ENCODE measurements at regions not wholly inside any gene's neighbourhood (a gene's known extent, or its start where the extent isn't known, plus 50 kb on each side); places are given as distances from the start of the nearest gene placed in this dataset.

DNA sequence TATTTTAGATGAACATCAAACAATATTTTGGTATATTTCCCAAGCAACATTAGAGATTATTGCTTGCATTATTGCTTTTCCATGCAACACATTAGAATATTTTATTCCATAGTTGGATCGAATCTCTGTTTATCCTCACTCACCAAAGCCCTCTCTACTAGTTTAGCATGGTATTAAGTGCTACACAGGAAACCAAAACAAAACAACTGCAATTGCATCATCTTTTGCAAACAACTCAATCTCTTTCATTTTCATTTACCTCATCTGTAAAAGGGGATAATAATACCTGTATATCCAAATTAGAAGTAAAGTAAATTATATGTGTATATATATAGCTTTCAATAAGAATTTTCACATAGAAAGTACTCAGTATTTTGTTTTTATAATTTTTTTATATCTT, 147.8 kb upstream of the PCDH9 start:
- no peak for DNase-seq (ENCODE audit: low read depth, low spot score)
- H3K27ac ChIP-seq: no peak overlapping the region

DNA sequence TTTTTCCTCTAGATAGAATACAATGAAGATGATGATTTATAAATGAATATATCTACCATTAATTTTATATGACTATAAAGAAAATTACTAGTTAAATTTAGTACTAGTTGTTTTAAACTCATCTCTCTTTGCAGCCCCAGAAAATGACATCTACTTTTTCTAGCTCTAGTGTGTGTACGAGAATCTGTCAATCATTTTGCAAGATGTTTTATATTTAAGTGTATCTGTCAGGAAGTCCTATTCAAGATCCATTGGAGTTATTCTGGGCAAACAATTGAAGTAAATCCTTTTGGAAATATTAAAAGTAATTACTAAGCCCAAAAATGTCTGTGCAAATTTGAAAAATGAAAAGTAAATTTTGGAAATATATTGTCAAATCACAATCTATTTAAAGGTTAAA, 144.3 kb upstream of the PCDH9 start:
- no peak overlapping the region for H3K27ac ChIP-seq
- no peak for DNase-seq (ENCODE audit: low read depth, low spot score)

DNA sequence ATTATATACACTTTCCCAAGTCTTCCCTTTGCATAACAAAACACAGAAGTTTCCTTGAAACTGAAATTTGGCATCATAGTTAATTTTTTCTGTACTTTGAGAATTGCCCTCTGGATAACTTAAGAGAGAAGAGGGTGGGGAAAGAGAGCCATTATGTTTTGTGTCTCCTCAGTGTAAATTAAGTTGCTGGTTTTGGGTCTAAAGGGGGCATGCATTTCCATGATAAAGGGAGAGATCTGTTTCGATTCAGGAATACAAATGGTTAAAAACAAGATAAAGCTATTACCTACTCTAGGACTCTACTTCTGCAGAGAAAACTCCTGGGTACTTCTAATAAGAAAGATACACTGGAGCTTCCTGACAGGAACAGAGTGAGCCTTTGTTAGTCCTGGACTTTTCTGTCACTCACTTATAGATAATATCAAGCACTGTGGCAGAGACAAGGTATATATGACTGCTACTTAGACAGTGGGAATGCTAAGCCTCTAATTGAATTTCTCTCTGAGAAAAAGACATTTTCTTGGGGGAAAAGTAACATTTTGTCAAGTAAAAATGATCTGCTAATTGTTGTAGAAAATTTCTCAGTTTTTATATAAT, 142.8 kb upstream of the PCDH9 start:
- no peak for DNase-seq (ENCODE audit: low read depth, low spot score)
- H3K27ac ChIP-seq: no peak overlapping the region

DNA sequence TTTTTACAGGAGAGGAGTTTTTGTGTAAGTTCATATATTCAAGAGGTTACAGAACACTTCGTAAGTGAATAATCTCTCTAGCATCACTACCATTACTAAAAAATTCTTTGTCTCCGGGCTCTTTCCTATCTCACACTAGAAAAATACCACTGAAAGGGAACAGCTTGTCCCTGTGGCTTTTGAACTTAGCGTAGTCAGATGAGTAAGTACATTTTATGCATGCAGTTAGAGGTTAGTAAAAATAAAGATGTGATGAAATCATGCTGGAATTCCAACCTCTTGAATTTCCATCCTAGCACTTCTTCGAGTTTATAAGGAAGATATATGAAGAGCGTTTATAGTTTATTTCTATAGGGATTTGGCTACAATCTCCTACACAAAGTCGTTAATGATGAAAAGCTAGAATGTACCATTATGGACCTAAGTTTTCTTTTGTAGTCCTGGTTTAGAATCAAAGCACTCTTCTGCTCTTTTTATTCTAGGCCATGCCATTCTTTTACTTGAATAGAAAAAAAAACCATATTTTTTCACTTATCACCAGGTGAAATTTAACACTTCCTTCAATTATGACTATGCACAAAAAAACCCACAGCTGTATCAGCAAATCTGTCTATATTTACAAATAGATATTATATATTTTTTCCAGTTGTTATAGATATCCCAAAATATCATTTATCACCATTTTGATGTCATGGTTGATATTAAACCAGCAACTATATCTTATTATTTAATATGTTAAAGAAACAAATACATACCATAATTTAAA, 139.9 kb upstream of the PCDH9 start:
- no peak overlapping the region for H3K27ac ChIP-seq
- no peak for DNase-seq (ENCODE audit: low read depth, low spot score)

DNA sequence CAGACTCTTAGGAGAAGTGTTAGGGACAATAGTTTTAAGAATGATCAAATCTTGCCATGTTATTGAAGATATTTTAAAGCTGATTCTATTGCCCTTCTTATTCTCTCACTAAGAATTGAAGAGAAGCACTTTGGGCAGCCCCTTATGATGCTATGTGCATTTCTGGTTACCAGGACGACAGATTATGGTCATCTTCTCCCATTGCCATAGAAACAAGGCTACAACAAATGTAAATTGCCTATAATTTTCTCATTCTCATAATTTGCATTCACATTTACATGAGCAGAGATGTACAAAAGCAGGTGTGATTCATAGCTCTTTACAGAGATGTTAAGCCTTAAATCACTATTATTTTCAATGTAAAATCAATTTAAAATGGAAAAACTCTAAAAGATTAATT, 137.3 kb upstream of the PCDH9 start:
- no peak overlapping the region for H3K27ac ChIP-seq
- no peak for DNase-seq (ENCODE audit: low read depth, low spot score)

DNA sequence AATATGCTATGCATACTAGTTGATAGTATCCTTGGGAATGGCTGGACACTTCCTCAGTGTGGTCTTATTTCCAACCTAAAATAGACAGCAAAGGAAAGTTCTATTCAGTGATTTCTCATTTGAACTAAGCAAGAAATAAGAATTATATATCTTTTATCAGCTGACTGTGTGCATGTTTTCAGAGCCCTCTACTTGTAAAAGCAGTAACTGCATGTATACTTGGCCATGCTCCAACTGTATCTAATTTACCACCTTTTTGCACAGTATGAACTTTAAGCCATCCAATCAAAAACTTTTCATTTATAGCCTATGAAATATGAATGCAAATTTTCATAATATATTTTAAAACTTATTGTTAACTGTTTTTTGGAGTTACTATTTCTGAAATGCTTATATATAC, 136.4 kb upstream of the PCDH9 start:
- H3K27ac ChIP-seq: no peak overlapping the region
- DNase-seq (ENCODE audit: low read depth, low spot score): no peak

DNA sequence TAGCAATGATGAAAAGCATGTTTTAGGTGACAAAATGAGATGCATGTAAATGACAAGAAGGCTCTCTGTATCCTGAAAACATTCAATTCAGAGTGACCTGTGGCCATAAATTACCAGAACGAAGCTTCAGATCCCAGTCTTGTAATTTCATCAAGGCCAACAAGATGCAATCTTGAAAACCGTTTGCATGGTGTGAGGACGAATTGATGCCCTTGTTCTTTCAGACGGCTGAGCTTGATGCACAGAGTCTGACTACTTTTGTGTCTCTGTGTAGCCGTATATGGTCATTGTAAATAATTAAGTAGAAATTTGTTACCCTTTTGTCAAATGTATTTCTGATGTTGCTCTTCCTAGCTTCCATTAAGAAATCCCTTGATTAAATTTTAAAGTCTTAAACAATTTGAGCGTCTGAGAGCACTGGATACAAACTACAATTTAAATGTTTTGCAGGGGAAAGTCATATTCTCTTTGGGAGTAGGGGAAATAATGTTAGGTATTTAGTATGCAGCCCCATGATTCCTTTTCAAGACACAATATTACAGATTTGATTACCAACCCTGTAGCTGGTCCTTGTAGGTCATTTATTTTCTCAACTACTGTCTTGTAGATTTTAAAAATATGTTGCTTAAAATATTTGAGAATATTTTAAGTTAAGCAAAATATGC, 125.8 kb upstream of the PCDH9 start:
- no peak overlapping the region for H3K27ac ChIP-seq
- no peak for DNase-seq (ENCODE audit: low read depth, low spot score)

DNA sequence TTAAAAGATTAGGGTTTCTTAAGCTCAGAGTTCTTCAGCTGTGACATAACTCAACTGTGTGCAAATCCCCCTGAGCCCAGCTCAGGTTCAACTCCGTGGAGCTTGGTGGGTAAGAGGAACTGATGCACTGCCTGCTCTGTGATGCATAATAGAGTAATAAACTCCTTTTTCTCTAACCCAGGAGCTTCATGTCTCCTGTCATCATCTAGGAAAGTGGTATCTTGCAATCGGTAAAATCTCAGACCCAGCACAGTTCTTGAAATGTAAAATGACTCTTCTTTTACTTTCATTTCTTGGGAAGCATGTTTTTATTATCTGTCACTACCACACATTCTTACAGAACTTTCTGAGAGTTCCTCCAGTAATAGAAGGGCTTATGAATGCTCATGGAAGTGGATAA, 123.8 kb upstream of the PCDH9 start:
- no peak overlapping the region for H3K27ac ChIP-seq
- DNase-seq (ENCODE audit: low read depth, low spot score): no peak

DNA sequence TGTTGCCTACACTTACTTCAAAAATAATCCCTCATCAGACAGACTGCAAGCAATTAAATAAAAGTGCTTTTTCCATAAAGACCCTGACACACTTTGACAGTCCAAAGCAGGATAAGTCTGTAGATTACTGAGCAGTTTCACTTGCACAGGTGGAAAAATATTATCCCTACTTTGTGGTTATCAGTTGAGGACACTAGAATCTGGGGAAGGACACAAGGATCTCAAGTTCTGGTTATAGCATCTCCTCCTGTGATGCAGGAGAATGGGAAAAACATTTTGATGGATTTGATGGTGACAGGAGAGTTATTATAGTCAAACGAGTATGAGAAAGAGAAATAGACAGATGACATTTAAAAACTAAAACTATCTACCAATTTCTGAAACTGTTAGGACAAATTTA, 122.9 kb upstream of the PCDH9 start:
- no peak overlapping the region for H3K27ac ChIP-seq
- DNase-seq (ENCODE audit: low read depth, low spot score): no peak

DNA sequence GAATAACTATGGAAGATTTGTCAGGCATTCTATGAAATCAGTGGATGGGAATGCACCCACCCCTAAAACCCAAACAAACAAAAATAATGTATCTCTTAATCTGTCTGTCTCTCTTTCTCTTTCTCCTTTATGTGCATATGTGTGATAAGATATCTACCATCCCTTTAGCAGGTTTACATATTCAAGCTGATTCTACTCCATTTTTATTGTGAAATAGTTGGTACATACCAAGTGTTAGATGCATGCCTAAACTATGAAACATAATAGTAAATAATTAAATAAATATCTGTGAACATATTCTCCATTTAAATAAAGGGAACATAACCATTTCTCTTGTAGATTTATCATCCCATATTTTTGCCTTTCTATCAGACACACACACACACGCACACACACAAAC, 121.8 kb upstream of the PCDH9 start:
- DNase-seq (ENCODE audit: low read depth, low spot score): no peak
- no peak overlapping the region for H3K27ac ChIP-seq

DNA sequence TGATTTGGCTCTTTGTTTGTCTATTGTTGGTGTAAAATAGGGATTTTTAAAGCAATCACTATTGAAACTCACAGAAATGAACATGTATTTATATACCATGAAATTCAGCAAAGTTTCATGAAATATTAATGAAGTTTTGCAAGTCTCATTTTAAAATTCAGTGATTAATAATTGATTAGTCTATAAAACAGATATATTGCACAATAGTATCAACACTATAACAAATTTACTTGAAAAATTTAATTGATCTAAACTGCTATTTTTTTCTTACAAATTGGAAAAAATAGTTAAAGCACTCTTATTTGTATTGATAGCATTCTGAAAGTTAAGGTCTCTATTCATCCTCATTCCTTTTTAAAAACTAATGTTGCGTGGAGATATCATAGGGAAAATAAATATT, 121.0 kb upstream of the PCDH9 start:
- no peak for DNase-seq (ENCODE audit: low read depth, low spot score)
- no peak overlapping the region for H3K27ac ChIP-seq

DNA sequence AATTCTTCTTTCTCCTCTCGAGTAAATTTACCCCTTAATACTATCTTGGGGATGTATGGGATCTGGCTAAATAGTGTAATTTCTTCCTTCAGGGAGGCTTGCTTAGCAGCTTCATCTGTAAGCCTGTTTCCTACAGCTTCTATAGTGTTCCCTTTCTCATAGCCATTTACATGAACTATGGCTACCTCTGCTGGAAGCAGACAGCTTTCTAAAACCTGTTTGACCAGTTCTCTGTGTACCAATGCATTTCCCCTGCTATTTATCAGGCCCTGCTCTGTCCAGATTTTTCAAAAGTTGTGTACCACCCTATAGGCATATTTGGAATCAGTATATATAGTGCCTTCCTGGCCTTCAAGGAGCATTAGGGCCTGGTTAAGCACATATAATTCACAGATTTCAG, 113.6 kb upstream of the PCDH9 start:
- H3K27ac ChIP-seq: no peak overlapping the region
- no peak for DNase-seq (ENCODE audit: low read depth, low spot score)

DNA sequence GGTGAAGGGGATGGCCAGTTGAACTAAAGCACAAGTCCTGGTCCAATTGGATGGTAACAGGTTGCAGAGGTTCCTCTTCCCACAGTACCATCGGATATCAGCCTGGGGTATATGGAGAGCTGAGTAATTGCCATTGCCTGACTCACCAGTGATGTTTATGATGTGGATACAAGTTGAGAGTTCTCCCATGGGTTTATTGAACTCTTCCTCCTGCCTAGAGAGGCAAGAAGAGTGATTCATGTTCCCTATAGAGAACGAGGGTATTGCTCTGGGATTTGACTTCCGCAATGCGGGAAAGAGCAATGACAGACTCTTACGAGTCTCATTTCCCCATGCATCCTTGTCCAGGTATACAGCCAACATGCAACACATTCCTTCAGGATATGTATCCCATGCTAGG, 111.3 kb upstream of the PCDH9 start:
- no peak for DNase-seq (ENCODE audit: low read depth, low spot score)
- no peak overlapping the region for H3K27ac ChIP-seq

DNA sequence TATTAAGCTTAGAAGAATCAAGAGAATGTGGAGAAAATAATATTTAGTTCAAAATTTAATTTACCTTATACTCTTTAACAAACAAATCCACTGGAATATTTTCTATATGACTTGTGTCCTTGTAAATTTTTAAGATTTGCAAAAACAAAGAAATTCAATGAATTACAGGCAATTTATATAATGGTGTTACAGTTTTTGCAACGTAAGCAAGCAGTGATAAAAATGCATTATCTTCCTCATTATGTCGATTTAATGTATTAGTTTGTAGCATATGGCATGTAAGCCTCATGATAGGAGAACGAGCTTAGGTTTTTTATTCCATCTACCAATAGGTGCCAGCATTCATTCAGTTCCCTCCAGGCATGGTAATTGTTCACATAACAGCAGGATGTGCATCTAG, 100.0 kb upstream of the PCDH9 start:
- no peak for DNase-seq (ENCODE audit: low read depth, low spot score)
- H3K27ac ChIP-seq: no peak overlapping the region

DNA sequence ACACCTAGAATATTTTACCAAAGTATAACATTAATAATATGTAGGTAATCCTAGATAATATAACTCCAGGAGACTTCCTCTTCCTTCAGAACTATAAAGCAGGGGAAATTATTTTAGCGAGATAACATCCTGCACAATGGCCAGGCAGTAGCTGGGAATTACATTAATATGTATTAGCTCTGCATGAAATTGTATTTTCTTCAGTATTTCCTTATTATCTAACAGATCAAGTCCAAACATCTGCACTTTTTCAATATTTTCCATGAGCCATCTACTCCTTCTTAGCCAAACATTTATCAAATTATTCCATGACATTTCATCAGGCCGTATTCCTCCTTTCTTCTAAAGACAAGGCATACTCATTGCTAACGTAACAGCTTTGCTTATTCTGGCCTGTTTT, 98.8 kb upstream of the PCDH9 start:
- DNase-seq (ENCODE audit: low read depth, low spot score): no peak
- no peak overlapping the region for H3K27ac ChIP-seq

DNA sequence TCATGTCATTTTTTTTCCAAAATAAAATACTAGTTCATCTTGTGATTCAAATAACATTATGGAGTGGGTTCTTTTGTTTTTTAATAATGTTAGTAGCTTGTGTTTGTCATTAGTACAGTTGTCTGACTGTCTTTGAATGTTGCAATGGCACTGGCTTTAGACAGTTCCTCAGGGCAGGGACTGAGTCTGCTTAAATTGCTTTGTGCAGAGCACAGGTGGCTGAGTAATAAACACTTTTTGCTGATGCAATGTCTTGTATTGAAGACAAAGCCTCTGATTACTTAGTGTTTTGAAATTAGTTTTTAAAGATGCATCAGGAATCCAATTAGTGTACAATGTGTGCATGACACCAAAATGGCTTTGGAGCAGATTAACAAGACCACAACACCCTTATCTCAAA, 88.7 kb upstream of the PCDH9 start:
- no peak overlapping the region for H3K27ac ChIP-seq
- no peak for DNase-seq (ENCODE audit: low read depth, low spot score)

DNA sequence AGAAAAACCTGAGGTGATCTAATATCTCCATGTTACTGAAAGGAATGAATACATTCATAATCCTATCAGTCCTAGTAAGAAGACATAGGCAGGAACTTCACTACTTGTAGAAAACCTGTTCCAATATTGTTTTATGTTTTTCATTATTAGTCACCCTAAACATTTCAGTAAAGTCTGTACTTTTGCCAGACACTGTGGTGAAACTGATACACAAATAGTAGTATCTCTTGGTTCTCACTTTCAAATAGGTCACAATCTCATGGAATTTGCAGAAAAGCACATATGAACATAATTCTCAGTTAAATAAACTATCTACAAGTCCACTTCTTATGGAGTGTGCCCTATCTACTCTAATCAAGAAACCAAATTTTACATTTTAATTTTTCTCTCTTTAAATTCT, 88.3 kb upstream of the PCDH9 start:
- DNase-seq (ENCODE audit: low read depth, low spot score): no peak
- no peak overlapping the region for H3K27ac ChIP-seq

DNA sequence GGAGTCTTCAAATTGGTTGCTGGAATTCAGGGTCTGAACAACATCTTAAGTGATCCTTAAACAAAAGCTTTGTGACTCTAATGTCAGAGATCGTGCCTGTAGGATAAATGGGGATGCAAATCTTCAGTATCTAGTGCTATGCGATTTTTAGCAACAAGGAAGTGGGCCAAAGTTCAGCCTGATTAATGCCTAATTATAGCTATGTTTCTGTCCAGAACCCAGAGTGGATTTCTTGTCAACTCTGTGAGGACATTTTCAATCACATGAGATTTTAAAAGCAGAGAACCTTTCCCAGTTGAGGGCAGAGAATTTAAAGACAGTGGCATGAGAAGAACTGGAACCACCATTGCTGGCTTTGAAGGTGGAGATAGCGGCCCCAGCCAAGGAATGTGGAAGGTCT, 84.3 kb upstream of the PCDH9 start:
- no peak for DNase-seq (ENCODE audit: low read depth, low spot score)
- H3K27ac ChIP-seq: no peak overlapping the region

DNA sequence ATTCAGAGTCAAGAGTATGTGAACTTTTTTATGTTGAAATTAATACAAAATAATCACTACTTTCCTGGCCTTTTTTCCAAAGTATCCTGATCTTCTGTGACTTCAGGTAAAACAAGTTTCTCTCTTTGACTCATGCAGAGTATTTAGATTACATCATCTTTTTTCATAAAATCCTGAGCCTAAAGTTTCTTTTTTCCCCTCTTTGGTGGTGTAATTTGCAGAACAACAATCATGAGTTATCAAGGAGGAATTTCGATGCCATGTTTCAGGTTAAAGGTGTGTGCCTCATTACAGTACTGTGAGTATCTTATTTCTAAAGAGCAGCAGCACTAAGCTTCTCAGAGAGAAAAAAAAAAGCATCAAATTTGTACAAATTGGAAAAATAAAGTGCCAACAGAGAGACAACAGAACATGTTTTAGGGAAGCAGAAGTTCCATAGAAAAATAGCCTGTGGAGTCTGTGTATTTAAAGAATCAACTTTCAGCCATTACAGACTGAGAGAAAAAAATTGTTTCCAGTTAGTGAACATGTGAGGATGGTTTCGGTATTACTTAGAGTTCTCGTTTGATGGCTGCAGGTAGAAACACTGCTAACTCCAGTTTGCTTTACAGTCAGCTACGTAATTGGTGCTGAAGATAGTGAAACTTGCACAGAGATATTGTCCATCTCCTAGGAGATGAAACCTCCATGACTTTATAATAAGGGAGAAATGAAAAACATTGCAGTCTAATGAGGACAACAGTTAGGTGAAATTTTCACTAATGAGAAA, 78.1 kb upstream of the PCDH9 start:
- H3K27ac ChIP-seq: peak overlapping the region; percentile 56
- DNase-seq (ENCODE audit: low read depth, low spot score): peak; percentile 24

DNA sequence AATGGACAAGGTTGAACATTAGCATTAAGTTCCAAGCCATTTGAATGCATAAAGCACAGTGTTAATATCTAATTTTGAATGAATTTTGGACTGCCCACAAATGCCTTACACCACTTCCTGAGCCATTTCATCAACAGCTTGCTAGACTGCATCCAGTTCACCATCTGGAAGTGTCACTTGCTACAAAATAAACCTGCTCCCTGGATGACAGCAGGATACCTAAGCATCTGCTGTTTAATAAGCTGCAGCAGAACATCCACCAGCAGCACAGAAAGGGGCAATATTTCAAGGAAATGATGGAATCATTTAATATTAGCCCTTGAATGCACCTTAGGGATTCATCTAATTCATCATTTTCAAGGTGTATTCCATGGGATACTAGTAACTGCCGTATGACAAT, 76.6 kb upstream of the PCDH9 start:
- H3K27ac ChIP-seq: no peak overlapping the region
- DNase-seq (ENCODE audit: low read depth, low spot score): no peak

DNA sequence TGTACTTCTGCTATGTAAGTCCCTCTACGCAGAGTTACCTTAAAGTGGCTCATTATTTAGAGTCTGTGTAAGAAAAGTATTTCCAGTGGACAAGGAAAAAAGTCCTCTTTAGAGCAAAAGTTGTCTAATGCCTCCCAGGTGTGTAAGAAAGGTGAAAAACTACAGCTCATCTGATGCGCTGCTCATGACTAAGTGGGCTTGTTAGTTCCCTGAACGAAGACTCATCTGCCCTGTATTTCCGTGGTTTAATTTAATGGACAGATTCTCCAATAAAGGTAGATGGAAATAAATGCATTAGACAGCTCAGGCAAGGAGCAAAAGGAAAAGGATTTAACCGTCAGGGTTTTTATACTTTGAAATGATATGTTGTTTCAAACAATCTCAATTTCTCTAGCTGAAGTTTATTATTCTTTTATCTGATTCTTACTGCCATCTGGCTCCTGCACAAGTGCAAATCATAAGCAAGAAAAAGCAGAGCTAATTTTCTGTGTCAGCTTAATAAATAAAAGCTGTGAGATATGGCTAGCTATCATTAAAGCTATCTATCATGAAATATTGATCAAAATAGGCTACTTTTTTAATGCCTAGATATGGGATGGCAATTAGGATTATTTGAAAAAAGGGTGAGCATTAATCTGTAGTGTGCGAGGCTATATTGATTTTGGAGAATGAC, 73.7 kb upstream of the PCDH9 start:
- peak overlapping the region; percentile 24 for H3K27ac ChIP-seq
- DNase-seq (ENCODE audit: low read depth, low spot score): no peak
